ENCODE measurements at regions not wholly inside any gene's neighbourhood (a gene's known extent, or its start where the extent isn't known, plus 50 kb on each side); places are given as distances from the start of the nearest gene placed in this dataset.
"Not testable (repeated sequence)": the region's sequence is repeated elsewhere in the genome, so short reads cannot be mapped to it uniquely, and the experiment has no call there.

- no peak overlapping the region for H3K4me3 ChIP-seq (replicated peaks; ENCODE audit: low read depth, low read length)
- TF ChIP-seq CTCF (IDR thresholded peaks at IDR 0.05; ENCODE audit: insufficient read depth, low read length, poor library complexity, severe bottlenecking): no peak
- no peaks in the 10 kb centered on the region for H3K27me3 ChIP-seq (replicated peaks; ENCODE audit: control insufficient read depth, insufficient read depth, low read length)
- no peaks in the 10 kb centered on the region for H3K36me3 ChIP-seq (ENCODE audit: control insufficient read depth, insufficient read depth, low read length)
- no peak for DNase-seq (ENCODE audit: extremely low read depth, insufficient read length)
These were observed 166.2 kb downstream of the CDCA7 start for GRCh38 chr2:173520918-173521317.

- TF ChIP-seq CTCF (IDR thresholded peaks at IDR 0.05; ENCODE audit: insufficient read depth, low read length, poor library complexity, severe bottlenecking): no peak
- H3K36me3 ChIP-seq (ENCODE audit: control insufficient read depth, insufficient read depth, low read length): no peaks in the 10 kb centered on the region
- no peaks in the 10 kb centered on the region for H3K27me3 ChIP-seq (replicated peaks; ENCODE audit: control insufficient read depth, insufficient read depth, low read length)
- DNase-seq (ENCODE audit: extremely low read depth, insufficient read length): no peak
- no peak overlapping the region for H3K4me3 ChIP-seq (replicated peaks; ENCODE audit: low read depth, low read length)
These were observed 166.9 kb downstream of the CDCA7 start for GRCh38 chr2:173521450-173522192.

DNA sequence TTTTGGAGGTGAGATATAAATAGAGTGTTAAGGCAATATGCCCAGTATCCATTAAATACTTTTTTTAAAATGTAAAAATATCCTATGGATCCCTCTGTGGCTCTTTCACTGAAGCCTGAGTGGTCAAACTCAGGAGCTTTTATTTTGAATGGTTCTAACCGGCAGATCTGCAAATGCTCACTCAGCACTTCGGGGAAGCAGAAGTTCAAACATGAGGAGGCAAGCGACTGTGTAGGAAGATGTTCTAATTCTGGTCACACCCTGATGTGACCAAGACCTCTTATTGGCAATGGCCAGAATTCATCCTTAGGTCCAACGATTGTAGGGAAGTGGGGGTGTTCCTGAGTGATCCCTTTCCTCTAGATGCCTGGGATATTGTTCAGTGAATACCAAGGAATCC is 168.8 kb downstream of the CDCA7 start:
- no peak for DNase-seq (ENCODE audit: extremely low read depth, insufficient read length)
- TF ChIP-seq CTCF (IDR thresholded peaks at IDR 0.05; ENCODE audit: insufficient read depth, low read length, poor library complexity, severe bottlenecking): no peak
- Histone ChIP-seq H3K27me3 (replicated peaks; ENCODE audit: control insufficient read depth, insufficient read depth, low read length) (no peaks in the 10 kb centered on the region), H3K36me3 (ENCODE audit: control insufficient read depth, insufficient read depth, low read length) (no peaks in the 10 kb centered on the region), H3K4me3 (replicated peaks; ENCODE audit: low read depth, low read length) (no peak overlapping the region)

DNA sequence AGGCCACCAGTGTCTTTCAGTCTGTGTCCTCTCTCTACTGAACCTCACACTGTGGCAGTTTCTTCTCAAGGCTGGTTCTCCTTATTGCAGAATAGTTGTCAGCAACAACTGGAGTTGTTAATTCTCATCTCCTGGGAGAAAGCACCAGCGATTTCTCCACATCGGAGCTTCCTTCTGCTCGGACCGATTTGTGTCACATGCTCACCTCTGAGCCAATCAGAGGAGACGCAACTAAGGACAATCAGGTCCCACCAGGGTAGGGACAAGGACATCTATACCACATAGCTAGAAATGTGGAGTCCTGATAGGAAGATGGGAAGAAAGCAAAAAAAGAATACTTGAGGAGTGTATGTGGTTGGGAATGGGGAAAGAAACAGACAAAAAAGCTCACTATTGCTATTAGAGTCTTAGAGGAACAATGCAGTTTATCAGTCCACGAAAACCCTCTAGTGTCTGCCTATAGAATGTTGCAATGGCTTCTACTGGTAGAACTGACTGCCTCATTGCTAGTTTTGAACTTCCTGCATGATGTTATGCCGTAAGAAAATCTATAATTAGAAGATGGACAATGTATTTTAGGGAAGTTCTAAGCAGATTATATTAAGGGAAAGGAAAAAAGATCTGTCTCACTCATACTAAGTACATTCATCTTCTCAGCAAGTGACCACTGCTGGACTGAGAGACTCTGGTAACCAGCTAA is 169.7 kb downstream of the CDCA7 start:
- DNase-seq (ENCODE audit: extremely low read depth, insufficient read length): no peak
- no peak overlapping the region for H3K4me3 ChIP-seq (replicated peaks; ENCODE audit: low read depth, low read length)
- H3K27me3 ChIP-seq (replicated peaks; ENCODE audit: control insufficient read depth, insufficient read depth, low read length): no peaks in the 10 kb centered on the region
- no peaks in the 10 kb centered on the region for H3K36me3 ChIP-seq (ENCODE audit: control insufficient read depth, insufficient read depth, low read length)
- TF ChIP-seq CTCF (IDR thresholded peaks at IDR 0.05; ENCODE audit: insufficient read depth, low read length, poor library complexity, severe bottlenecking): no peak

GRCh38 chr2:173532732-173533531 is 178.3 kb downstream of the CDCA7 start:
- not testable (repeated sequence) for H3K4me3 ChIP-seq (replicated peaks; ENCODE audit: low read depth, low read length); DNase-seq (ENCODE audit: extremely low read depth, insufficient read length); H3K36me3 ChIP-seq (ENCODE audit: control insufficient read depth, insufficient read depth, low read length); H3K27me3 ChIP-seq (replicated peaks; ENCODE audit: control insufficient read depth, insufficient read depth, low read length)

DNA sequence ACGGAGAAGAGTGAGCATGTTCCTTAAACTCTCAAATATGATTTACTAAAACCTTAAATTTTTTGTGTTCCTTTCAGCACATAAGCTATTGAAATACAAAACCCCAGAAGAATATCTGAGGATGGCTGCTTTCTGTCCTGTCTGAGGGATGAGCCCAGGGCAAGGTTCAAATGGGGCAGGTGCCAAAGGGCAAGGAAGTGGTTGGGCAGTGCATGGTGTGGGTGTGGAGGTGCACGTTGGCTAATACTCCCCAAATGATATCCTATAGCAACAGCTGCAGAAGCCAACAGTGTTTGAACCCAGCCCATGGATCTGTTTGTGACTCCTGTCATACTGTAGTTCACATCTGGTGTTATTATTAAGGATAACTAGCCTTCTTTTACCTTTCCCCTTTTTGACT is 183.0 kb downstream of the CDCA7 start:
- no peak for DNase-seq (ENCODE audit: extremely low read depth, insufficient read length)
- Histone ChIP-seq H3K27me3 (replicated peaks; ENCODE audit: control insufficient read depth, insufficient read depth, low read length) (peaks cover 1% of the 10 kb centered on the region; the same call in 1 of the 2 replicates), H3K36me3 (ENCODE audit: control insufficient read depth, insufficient read depth, low read length) (no peaks in the 10 kb centered on the region), H3K4me3 (replicated peaks; ENCODE audit: low read depth, low read length) (no peak overlapping the region)
- no peak for TF ChIP-seq CTCF (IDR thresholded peaks at IDR 0.05; ENCODE audit: insufficient read depth, low read length, poor library complexity, severe bottlenecking)

Data from GM06990 (cell line).